H1 (cell line): ENCODE measurements at regions not wholly inside any gene's neighbourhood (a gene's known extent, or its start where the extent isn't known, plus 50 kb on each side); places are given as distances from the start of the nearest gene placed in this dataset.

ENCODE experiments used
- CTCF ChIA-PET: fragments of 300-600 bp; sonication (Branson Sonifier 250); formaldehyde crosslinking; loops from one replicate; lab custom pipeline; 2021; ENCODE audit not compliant: partially characterized antibody; lab: Charles Lee
- POLR2A ChIA-PET: fragments of 300-600 bp; sonication (Branson Sonifier 250); formaldehyde crosslinking; loops from one replicate; lab custom pipeline; 2021; ENCODE audit warnings: inconsistent platforms; ENCODE audit not compliant: partially characterized antibody; lab: Charles Lee
- DNase-seq, 2 experiments: peaks; one replicate each; pipeline versions ENCODE4 v3.0.0 to v3.0.0-alpha.2; 2010 to 2022; ENCODE audit warnings: low spot score in 2 of 2, low read depth in 1 of 2, mixed read lengths in 1 of 2
- FAIRE-seq: peaks from 2 replicates; lab custom pipeline; 2011; peaks lifted over from hg19 to GRCh38; lab: Jason Lieb, UNC
- H2AFZ ChIP-seq: 2 replicates; pipeline ENCODE4 v1.8.1; 2012; ENCODE audit warnings: low read length, inconsistent platforms
- H2AK5ac ChIP-seq: 2 replicates; pipeline ENCODE4 v1.6.1; 2013; ENCODE audit warnings: low read depth, low read length
- H2BK120ac ChIP-seq: replicated peaks from 2 replicates; pipeline ENCODE3; 2013; ENCODE audit warnings: low read depth, low read length, inconsistent platforms
- H2BK12ac ChIP-seq: 2 replicates; pipeline ENCODE4 v1.6.1; 2013; ENCODE audit warnings: low read depth, low read length
- H2BK15ac ChIP-seq: 2 replicates; pipeline ENCODE4 v1.6.1; 2013; ENCODE audit warnings: low read length
- H2BK20ac ChIP-seq: 2 replicates; pipeline ENCODE4 v1.6.1; 2013; ENCODE audit warnings: low read length
- H2BK5ac ChIP-seq: 2 replicates; pipeline ENCODE4 v1.6.1; 2013; ENCODE audit warnings: low read depth, low read length
- H3K14ac ChIP-seq: 2 replicates; pipeline ENCODE4 v1.6.1; 2013; ENCODE audit warnings: inconsistent platforms; ENCODE audit not compliant: insufficient read length
- H3K18ac ChIP-seq: 2 replicates; pipeline ENCODE4 v1.6.1; 2013; ENCODE audit warnings: low read length; ENCODE audit errors: extremely low read depth
- H3K23ac ChIP-seq: 2 replicates; pipeline ENCODE4 v1.6.1; 2013; ENCODE audit warnings: inconsistent platforms; ENCODE audit not compliant: insufficient read length
- H3K23me2 ChIP-seq: 2 replicates; pipeline ENCODE4 v1.6.1; 2013; ENCODE audit warnings: low read depth, low read length
- H3K27ac ChIP-seq: 2 replicates; pipeline ENCODE4 v1.6.1; 2011; ENCODE audit warnings: low read depth, low read length, inconsistent platforms
- H3K27me3 ChIP-seq, 4 experiments: replicated peaks in 1 of 4; 1 replicate in 1 of 4; 2 replicates in 3 of 4; pipeline versions ENCODE4 v1.6.1 to v1.8.1; 2011 to 2013; ENCODE audit warnings: low read length in 3 of 4, mild to moderate bottlenecking in 3 of 4, inconsistent platforms in 2 of 4, mixed read lengths in 2 of 4, moderate library complexity in 1 of 4; ENCODE audit not compliant: control insufficient read depth in 3 of 4, insufficient read depth in 3 of 4; ENCODE audit errors: extremely low read depth in 1 of 4
- H3K36me3 ChIP-seq, 4 experiments: 2 replicates each; pipeline versions ENCODE4 v1.6.1 to v1.8.1; 2011 to 2013; ENCODE audit warnings: mild to moderate bottlenecking in 4 of 4, low read length in 3 of 4, moderate library complexity in 2 of 4, control low read depth in 1 of 4, inconsistent platforms in 1 of 4; ENCODE audit not compliant: insufficient read depth in 4 of 4, control insufficient read depth in 2 of 4
- H3K4ac ChIP-seq: replicated peaks from 2 replicates; pipeline ENCODE3; 2013; ENCODE audit warnings: low read length, low read depth, mixed read lengths, inconsistent platforms; ENCODE audit not compliant: insufficient read length
- H3K4me1 ChIP-seq, 4 experiments: replicated peaks in 1 of 4; 1 replicate in 1 of 4; 2 replicates in 3 of 4; pipeline versions ENCODE4 v1.6.1 to v1.8.1; 2011 to 2013; ENCODE audit warnings: low read length in 3 of 4, inconsistent platforms in 2 of 4, mixed read lengths in 1 of 4; ENCODE audit not compliant: insufficient read depth in 4 of 4, control insufficient read depth in 3 of 4
- H3K4me2 ChIP-seq, 2 experiments: 2 replicates each; pipeline versions ENCODE4 v1.6.1 to v1.8.1; 2011 to 2013; ENCODE audit warnings: low read depth in 2 of 2, low read length in 2 of 2, control low read depth in 1 of 2, inconsistent platforms in 1 of 2, mild to moderate bottlenecking in 1 of 2; ENCODE audit not compliant: insufficient read depth in 1 of 2
- H3K4me3 ChIP-seq, 4 experiments: fragments of 200-600, 300-600 bp in 1 of 4; sonication (generic), shearing (Covaris generic), sonication (Bioruptor Twin) in 1 of 4; 2 replicates each; pipeline versions ENCODE4 v1.5.1 to v1.8.1; 2011 to 2016; ENCODE audit warnings: low read length in 4 of 4, low read depth in 3 of 4, control low read depth in 2 of 4, inconsistent platforms in 2 of 4, mild to moderate bottlenecking in 2 of 4, mixed read lengths in 1 of 4, moderate library complexity in 1 of 4; ENCODE audit not compliant: insufficient read depth in 2 of 4; ENCODE audit errors: extremely low read depth in 1 of 4
- H3K56ac ChIP-seq: replicated peaks from 2 replicates; pipeline ENCODE3; 2013; ENCODE audit warnings: low read depth, mild to moderate bottlenecking, mixed read lengths, low read length, inconsistent platforms; ENCODE audit not compliant: insufficient read length
- H3K79me1 ChIP-seq: 2 replicates; pipeline ENCODE4 v1.6.1; 2013; ENCODE audit warnings: low read depth, low read length, control low read depth
- H3K79me2 ChIP-seq, 2 experiments: 2 replicates each; pipeline versions ENCODE4 v1.6.1 to v1.8.1; 2012 to 2013; ENCODE audit warnings: low read length in 2 of 2, mild to moderate bottlenecking in 2 of 2, inconsistent platforms in 1 of 2; ENCODE audit not compliant: insufficient read depth in 2 of 2, control insufficient read depth in 1 of 2
- H3K9ac ChIP-seq, 4 experiments: replicated peaks in 1 of 4; 1 replicate in 1 of 4; 2 replicates in 3 of 4; pipeline versions ENCODE4 v1.6.1 to v1.8.1; 2011 to 2013; ENCODE audit warnings: low read depth in 3 of 4, low read length in 3 of 4, control low read depth in 2 of 4, mild to moderate bottlenecking in 2 of 4, moderate library complexity in 2 of 4, inconsistent platforms in 1 of 4; ENCODE audit errors: extremely low read depth in 1 of 4
- H3K9me3 ChIP-seq, 2 experiments: 2 replicates each; pipeline versions ENCODE4 v1.6.1 to v1.8.1; 2012 to 2013; ENCODE audit warnings: mild to moderate bottlenecking in 2 of 2, moderate library complexity in 2 of 2, control low read depth in 1 of 2, inconsistent platforms in 1 of 2, low read depth in 1 of 2, low read length in 1 of 2, mixed read lengths in 1 of 2; ENCODE audit not compliant: insufficient read depth in 2 of 2
- H4K20me1 ChIP-seq, 2 experiments: replicated peaks in 1 of 2; 2 replicates each; pipeline versions ENCODE3 to v1.8.1; 2011 to 2013; ENCODE audit warnings: inconsistent platforms in 2 of 2, low read length in 2 of 2, mild to moderate bottlenecking in 1 of 2; ENCODE audit not compliant: insufficient read depth in 2 of 2, control insufficient read depth in 1 of 2
- H4K5ac ChIP-seq: 2 replicates; pipeline ENCODE4 v1.6.1; 2013; ENCODE audit warnings: low read length, low read depth, mixed read lengths, inconsistent platforms; ENCODE audit not compliant: insufficient read length
- H4K8ac ChIP-seq: 2 replicates; pipeline ENCODE4 v1.8.0; 2013; ENCODE audit warnings: mild to moderate bottlenecking, moderate library complexity, low read length, inconsistent platforms; ENCODE audit not compliant: insufficient read depth; ENCODE audit errors: extremely low read depth
- H4K91ac ChIP-seq: replicated peaks from 2 replicates; pipeline ENCODE3; 2013; ENCODE audit warnings: low read length, mixed read lengths, inconsistent platforms; ENCODE audit not compliant: insufficient read length
- ASH2L ChIP-seq: fragments of 200-600, 300-600 bp; sonication (generic); IDR thresholded peaks from one replicate; pipeline ENCODE4 v1.7.1; 2017; ENCODE audit warnings: low read length
- EGR1 ChIP-seq: IDR thresholded peaks from 2 replicates; pipeline ENCODE4 v1.6.1; 2011; ENCODE audit warnings: low read depth, low read length, borderline replicate concordance
- FOSL1 ChIP-seq: IDR thresholded peaks from 2 replicates; pipeline ENCODE4 v1.6.1; 2011; ENCODE audit warnings: mild to moderate bottlenecking, low read depth, low read length, moderate library complexity; ENCODE audit not compliant: insufficient read depth
- HDAC6 ChIP-seq: IDR thresholded peaks from one replicate; pipeline ENCODE4 v1.7.1; 2012; ENCODE audit warnings: low read depth, mild to moderate bottlenecking, inconsistent platforms, low read length, moderate library complexity
- MAX ChIP-seq: IDR thresholded peaks from 2 replicates; pipeline ENCODE4 v1.6.1; 2012; ENCODE audit warnings: inconsistent platforms
- NANOG ChIP-seq: IDR thresholded peaks from 2 replicates; pipeline ENCODE4 v1.6.1; 2011; ENCODE audit warnings: low read length, low read depth, mild to moderate bottlenecking, inconsistent platforms; ENCODE audit not compliant: insufficient read depth, poor library complexity, severe bottlenecking
- POLR2AphosphoS5 ChIP-seq: IDR thresholded peaks from 2 replicates; pipeline ENCODE4 v1.6.1; 2011; ENCODE audit warnings: low read depth, low read length
- TCF12 ChIP-seq: IDR thresholded peaks from 2 replicates; pipeline ENCODE4 v1.6.1; 2011; ENCODE audit warnings: low read depth, mild to moderate bottlenecking, low read length
- WGBS, 2 experiments: shearing (Covaris generic) in 1 of 2; methylation state at CpG; one replicate each; pipeline versions ENCODE4 v1.1.6 to v1.1.7; 2013 to 2015; ENCODE audit warnings: low lambda C conversion rate in 2 of 2, mixed read lengths in 2 of 2, inconsistent platforms in 1 of 2, low coverage in 1 of 2, missing lambda C conversion rate in 1 of 2; ENCODE audit not compliant: insufficient replicate concordance in 2 of 2, insufficient coverage in 1 of 2, insufficient read length in 1 of 2; ENCODE audit errors: extremely low coverage in 1 of 2, missing lambda C conversion rate in 1 of 2; 5-methylcytosine and 5-hydroxymethylcytosine counted together

GRCh38 chr9:11742471-11742870 lies 950.7 kb upstream of the TYRP1 start:
- no peak overlapping the region for H2BK5ac ChIP-seq
- 89% methylated on average over 1 of the region's 1 CpG; no CpG with 5 or more reads in 1 of the 2 experiments for WGBS, 2 experiments
- H4K8ac ChIP-seq, result no peak overlapping the region
- no peaks in the 10 kb centered on the region for H3K4me1 ChIP-seq
- H4K91ac ChIP-seq, result no peak overlapping the region
- H3K79me2 ChIP-seq, result no peaks in the 10 kb centered on the region
- H3K27me3 ChIP-seq, result no peaks in the 10 kb centered on the region
- no peak overlapping the region for H2BK20ac ChIP-seq
- H2AK5ac ChIP-seq, result no peak overlapping the region
- H3K4ac ChIP-seq, result no peak overlapping the region
- H3K79me1 ChIP-seq, result no peaks in the 10 kb centered on the region
- H3K18ac ChIP-seq, result no peak overlapping the region
- H3K23ac ChIP-seq, result no peak overlapping the region
- H2BK120ac ChIP-seq, result no peak overlapping the region
- H3K36me3 ChIP-seq, result no peaks in the 10 kb centered on the region
- CTCF ChIA-PET, result no interaction called here
- H3K14ac ChIP-seq, result no peak overlapping the region
- H3K4me3 ChIP-seq, result no peak overlapping the region
- DNase-seq (no peak), FAIRE-seq (no peak)
- H3K9ac ChIP-seq, result no peak overlapping the region
- TF ChIP-seq ASH2L (no peak), FOSL1 (no peak), EGR1 (no peak), HDAC6 (no peak), NANOG (no peak), TCF12 (no peak), MAX (no peak), POLR2AphosphoS5 (no peak)
- POLR2A ChIA-PET, result no interaction called here
- no peak overlapping the region for H3K56ac ChIP-seq
- no peak overlapping the region for H2AFZ ChIP-seq
- H3K4me2 ChIP-seq, result no peak overlapping the region
- H2BK12ac ChIP-seq, result no peak overlapping the region
- no peak overlapping the region for H2BK15ac ChIP-seq
- H4K5ac ChIP-seq, result no peak overlapping the region
- no peaks in the 10 kb centered on the region for H4K20me1 ChIP-seq
- H3K9me3 ChIP-seq, result no peaks in the 10 kb centered on the region; a peak in 1 of 4 replicates
- no peak overlapping the region for H3K27ac ChIP-seq
- no peaks in the 10 kb centered on the region for H3K23me2 ChIP-seq
